HEK293 (cell line): ENCODE measurements at regions not wholly inside any gene's neighbourhood (a gene's known extent, or its start where the extent isn't known, plus 50 kb on each side); places are given as distances from the start of the nearest gene placed in this dataset.

Source experiments
- ZBTB21 ChIP-seq: fragments of 450-650 bp; formaldehyde crosslinking; IDR thresholded peaks from 2 replicates; pipeline ENCODE4 v1.5.1; 2017; ENCODE audit warnings: missing biosample characterization, missing genetic modification characterization
- ZNF785 ChIP-seq: fragments of 450-650 bp; formaldehyde crosslinking; IDR thresholded peaks from 2 replicates; pipeline ENCODE4 v1.5.1; 2016; ENCODE audit warnings: missing biosample characterization, missing genetic modification characterization

- TF ChIP-seq ZNF785 (tag by site-specific recombination) (no peak), ZBTB21 (tag by site-specific recombination) (no peak)
Measured at GRCh38 chr1:82154219-82154970, 353.7 kb downstream of the ADGRL2 start.
